GM19455 (cell line): ENCODE measurements at regions not wholly inside any gene's neighbourhood (a gene's known extent, or its start where the extent isn't known, plus 50 kb on each side); places are given as distances from the start of the nearest gene placed in this dataset.

Experiments
- ATAC-seq: cut with Tn5 transposase; IDR thresholded peaks from one replicate; pipeline ENCODE4 v1.9.1; 2021; ENCODE audit not compliant: unreplicated experiment

GRCh38 chr5:35324679-35325078 lies 94.4 kb upstream of the PRLR start:
- no peak for ATAC-seq

- ATAC-seq = no peak
Observed at GRCh38 chr5:35324201-35324600, 93.9 kb upstream of the PRLR start.

- ATAC-seq = peak; percentile 14
Observed at GRCh38 chr5:35320029-35320428, 89.7 kb upstream of the PRLR start.

- peak; percentile 97 for ATAC-seq
Observed at GRCh38 chr5:35319333-35320002, 89.2 kb upstream of the PRLR start.

- no peak for ATAC-seq
Observed at GRCh38 chr5:35317586-35317985, 87.3 kb upstream of the PRLR start.

DNA sequence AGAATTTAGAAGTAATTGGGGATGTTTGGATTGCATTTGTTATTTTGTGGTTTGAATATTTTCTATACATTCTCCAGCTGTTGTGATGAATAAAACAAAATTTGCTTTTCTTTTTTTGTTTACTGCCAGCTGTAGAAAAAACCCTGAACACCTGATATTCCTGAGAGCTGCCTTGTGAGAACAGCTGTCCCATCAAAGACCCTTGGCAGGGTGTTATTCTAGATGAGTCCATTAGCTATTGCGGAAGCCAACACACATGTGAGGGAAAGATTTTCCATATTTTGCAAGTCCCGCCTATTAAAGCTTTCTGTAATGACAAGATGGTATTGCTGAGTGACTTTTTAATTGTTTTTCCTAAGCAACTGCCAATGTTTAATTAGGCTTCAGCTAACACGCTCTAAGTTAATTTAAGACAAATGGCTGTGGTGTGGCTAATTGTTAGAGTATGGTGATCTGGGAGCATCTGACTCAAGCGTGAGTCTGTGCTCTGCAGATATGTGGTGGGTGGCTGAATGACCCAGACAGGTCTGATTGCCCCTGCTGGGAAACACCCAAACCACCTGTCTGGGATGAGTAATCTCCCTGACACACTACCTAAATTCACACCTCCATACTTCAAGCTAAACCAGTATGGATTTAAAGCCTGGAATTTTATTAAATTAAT lies 86.5 kb upstream of the PRLR start:
- no peak for ATAC-seq

- ATAC-seq = no peak
Observed at GRCh38 chr5:35313291-35313690, 83.0 kb upstream of the PRLR start.

GRCh38 chr5:35312267-35312666 lies 82.0 kb upstream of the PRLR start:
- no peak for ATAC-seq

DNA sequence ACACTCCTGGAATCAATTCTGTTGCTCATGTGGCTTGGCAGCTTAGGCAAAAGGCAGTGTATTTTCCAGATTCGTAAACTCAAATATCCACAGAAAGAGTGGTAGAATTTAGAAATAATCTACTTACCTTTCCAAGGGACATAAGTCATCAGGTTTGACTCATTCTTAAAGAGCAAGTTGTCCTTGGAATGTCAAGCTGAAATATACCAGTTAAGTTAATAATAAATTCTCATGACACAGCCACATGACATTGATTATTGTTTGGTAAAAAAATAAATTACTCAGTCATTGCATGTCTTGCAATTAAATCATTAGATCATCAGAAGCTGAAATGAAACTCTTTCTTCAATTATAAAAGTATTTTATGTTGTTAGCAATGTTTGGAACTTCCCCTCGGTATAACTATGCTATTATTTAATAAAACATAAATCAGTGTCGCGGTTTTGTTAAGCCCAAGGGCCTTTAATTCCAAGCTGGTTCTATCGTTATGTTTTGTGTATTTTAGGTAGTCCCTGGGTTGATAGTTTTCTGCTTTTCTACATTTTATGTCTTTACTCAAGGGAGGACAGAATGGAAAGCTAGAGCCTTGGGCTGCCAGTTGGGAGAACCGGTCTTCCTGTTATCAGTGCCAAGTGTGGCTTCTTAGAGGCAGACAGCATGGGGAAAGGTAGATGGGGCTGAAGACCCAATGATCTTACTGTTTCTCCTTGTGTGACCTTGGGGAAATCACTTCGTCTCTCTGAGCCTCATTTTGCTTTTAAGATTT lies 79.3 kb upstream of the PRLR start:
- ATAC-seq = no peak

- ATAC-seq = no peak
Observed at GRCh38 chr5:35308421-35308820, 78.1 kb upstream of the PRLR start.

DNA sequence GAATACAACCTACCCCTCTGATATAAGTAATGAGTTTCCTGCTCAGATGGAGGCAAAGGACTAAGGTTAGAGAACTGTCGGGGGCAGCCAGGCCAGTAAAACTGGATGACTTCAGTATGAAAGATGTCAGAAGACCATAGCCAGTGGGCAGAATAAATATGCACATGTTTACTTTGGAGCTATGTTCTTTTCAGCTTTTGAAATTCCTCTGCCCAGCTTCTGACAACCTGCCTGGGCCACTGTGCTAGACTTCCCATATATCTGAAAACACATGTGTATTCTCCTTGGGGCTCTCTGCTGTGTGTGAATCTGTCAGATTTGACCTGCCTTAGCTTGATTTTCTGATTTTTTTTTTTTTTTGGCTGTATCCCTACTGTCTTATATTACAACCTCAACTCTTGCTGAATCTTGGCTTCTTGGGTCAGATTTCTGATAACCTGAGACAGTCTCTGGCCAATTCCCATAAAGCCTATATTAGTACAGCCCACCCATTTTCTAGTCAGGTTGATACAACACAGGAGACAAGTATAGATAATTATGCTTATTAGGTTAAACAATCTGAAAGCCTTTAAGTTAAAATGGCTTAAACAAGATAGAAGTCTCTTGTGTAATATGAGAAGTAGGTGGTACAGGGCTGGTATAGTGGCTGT lies 76.6 kb upstream of the PRLR start:
- no peak for ATAC-seq

- no peak for ATAC-seq
Observed at GRCh38 chr5:35305336-35306020, 75.2 kb upstream of the PRLR start.

- no peak for ATAC-seq
Observed at GRCh38 chr5:35304291-35304690, 74.0 kb upstream of the PRLR start.

DNA sequence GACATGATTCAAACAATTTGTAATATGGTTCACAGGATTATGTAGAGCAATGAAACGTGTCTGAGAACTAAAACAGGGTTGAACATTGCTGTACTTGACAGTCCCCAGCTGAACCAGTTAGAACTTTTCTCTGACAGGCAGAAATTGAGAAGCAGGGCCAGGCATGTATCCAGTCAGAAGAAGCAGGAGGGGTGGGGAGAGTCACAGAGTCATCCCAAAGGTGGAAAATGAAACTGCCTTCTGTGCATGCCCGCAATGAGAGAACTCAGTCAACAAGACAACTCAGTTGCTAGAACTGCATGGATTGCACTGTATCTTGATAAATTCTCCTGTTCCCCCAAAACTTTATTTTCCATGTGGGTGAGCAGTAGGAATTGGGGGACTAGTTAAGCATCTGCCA lies 72.9 kb upstream of the PRLR start:
- peak; percentile 52 for ATAC-seq

DNA sequence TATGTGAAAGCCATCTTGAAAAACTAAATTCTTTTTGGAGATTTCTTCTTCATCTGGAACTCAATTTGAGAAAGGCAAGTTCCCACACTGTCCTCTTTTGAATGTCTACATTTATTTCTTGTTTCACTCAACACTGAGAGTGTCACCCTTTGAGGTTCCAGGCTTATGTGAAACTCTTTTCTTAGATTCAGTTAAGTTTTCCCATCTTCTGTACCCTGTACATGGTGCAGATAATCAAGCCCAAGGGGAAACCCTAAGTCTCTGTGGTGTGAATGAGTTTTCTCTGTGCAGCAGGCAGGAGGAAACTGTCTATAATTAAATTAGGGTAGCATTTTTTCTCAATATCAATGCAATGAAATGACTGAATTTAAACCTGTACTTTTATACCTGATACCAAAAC lies 72.3 kb upstream of the PRLR start:
- peak; percentile 85 for ATAC-seq

- no peak for ATAC-seq
Observed at GRCh38 chr5:35297755-35298154, 67.5 kb upstream of the PRLR start.

GRCh38 chr5:35294976-35295375 lies 64.7 kb upstream of the PRLR start:
- no peak for ATAC-seq

- no peak for ATAC-seq
Observed at GRCh38 chr5:35294017-35294416, 63.7 kb upstream of the PRLR start.

DNA sequence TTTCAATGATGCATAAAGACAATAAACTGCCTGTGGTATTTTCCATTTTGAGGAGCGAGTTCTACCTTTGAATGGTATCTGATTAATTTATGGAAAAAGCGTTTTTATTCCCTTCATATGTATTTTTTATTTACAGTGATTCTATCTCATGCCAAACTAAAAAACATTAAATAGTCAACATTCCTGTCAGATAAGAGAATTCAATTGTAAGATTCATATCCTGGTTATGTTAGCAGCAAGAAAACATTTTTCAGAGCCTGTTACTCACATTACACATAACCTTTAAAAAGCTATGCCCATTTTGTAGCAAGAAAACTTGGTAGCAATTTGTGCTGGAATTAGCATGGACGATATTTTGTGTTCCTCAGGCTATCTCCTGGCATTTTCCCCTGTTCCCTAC lies 55.1 kb upstream of the PRLR start:
- ATAC-seq = no peak

GRCh38 chr5:35285011-35285410 lies 54.7 kb upstream of the PRLR start:
- no peak for ATAC-seq

GRCh38 chr5:35284364-35284763 lies 54.1 kb upstream of the PRLR start:
- ATAC-seq = no peak
